ENCODE measurements at regions not wholly inside any gene's neighbourhood (a gene's known extent, or its start where the extent isn't known, plus 50 kb on each side); places are given as distances from the start of the nearest gene placed in this dataset.

DNA sequence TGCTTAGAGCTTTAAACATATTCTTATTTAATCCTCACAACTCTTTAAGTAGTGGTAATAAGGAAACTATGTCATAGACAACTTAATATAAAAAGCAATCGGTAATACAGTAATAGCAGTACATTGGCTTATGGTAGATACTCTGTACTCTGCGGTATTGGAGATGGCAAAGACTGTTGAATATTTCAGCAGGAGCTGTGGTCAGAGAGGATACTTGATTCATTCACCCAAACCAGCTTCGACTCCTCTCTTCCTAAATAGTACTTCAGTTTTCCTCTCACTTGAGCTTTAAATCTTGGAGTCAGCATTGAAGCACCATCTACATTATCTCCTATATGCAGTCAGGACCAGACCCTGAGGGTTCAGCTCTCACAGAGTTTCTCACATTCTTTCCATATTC, 169.3 kb downstream of the CYB561 start:
- no peaks in the 10 kb centered on the region for H3K27me3 ChIP-seq (ENCODE audit: insufficient read depth)
- ChIA-PET POLR2A (no interaction called here), CTCF (interaction anchor here (1.0 to 1.2 kb wide), 5 partner anchors 11 to 290 kb away, joined by 3 to 4 read pairs (median 3); no protein-coding TSS in a partner anchor)
- peak overlapping the region; percentile 7 to 97; a peak in 3 of 4 replicates for H3K27ac ChIP-seq (ENCODE audit: low read depth in 2 of 2, low read length in 1 of 2)
- no peak overlapping the region for H3K4me3 ChIP-seq (ENCODE audit: low read depth in 2 of 2, low read length in 1 of 2)
- peaks cover 5 to 14% of the 10 kb centered on the region in 2 experiments for H3K36me3 ChIP-seq (replicated peaks in 1 of 2; ENCODE audit: control insufficient read depth in 1 of 2, insufficient read depth in 2 of 2, low read length in 1 of 2)
- peak overlapping the region; percentile 38; the same call in 1 of the 2 replicates for H3K9ac ChIP-seq
- no peaks in the 10 kb centered on the region for H3K9me3 ChIP-seq
- TF ChIP-seq CHD2 (IDR thresholded peaks at IDR 0.05; ENCODE audit: low read length, partially characterized antibody) (no peak), POLR2AphosphoS5 (IDR thresholded peaks at IDR 0.05; ENCODE audit: low read depth, low read length) (no peak), EZH2phosphoT487 (IDR thresholded peaks at IDR 0.05; ENCODE audit: borderline replicate concordance, low read depth) (no peak), ELF1 (IDR thresholded peaks at IDR 0.05) (no peak), TCF12 (IDR thresholded peaks at IDR 0.05) (no peak), TEAD4 (IDR thresholded peaks at IDR 0.05; ENCODE audit: borderline replicate concordance, insufficient read depth) (no peak), EP300 (IDR thresholded peaks at IDR 0.05; ENCODE audit: borderline replicate concordance in 1 of 2, low read depth in 1 of 2, low read length in 1 of 2) (no peak), FOXM1 (IDR thresholded peaks at IDR 0.05; ENCODE audit: low read depth) (no peak), SMC3 (IDR thresholded peaks at IDR 0.05; ENCODE audit: low read depth, low read length) (no peak), FOXJ3 (CRISPR knock-in tag; IDR thresholded peaks at IDR 0.05) (no peak), SIN3A (IDR thresholded peaks at IDR 0.05; ENCODE audit: borderline replicate concordance, low read depth, low read length) (no peak), FOSL2 (IDR thresholded peaks at IDR 0.05; ENCODE audit: borderline replicate concordance, low read depth) (no peak), GATA2 (CRISPR knock-in tag; IDR thresholded peaks at IDR 0.05) (no peak), RCOR1 (IDR thresholded peaks at IDR 0.05; ENCODE audit: low read length) (no peak)
- TF ChIP-seq, protein P1, sequence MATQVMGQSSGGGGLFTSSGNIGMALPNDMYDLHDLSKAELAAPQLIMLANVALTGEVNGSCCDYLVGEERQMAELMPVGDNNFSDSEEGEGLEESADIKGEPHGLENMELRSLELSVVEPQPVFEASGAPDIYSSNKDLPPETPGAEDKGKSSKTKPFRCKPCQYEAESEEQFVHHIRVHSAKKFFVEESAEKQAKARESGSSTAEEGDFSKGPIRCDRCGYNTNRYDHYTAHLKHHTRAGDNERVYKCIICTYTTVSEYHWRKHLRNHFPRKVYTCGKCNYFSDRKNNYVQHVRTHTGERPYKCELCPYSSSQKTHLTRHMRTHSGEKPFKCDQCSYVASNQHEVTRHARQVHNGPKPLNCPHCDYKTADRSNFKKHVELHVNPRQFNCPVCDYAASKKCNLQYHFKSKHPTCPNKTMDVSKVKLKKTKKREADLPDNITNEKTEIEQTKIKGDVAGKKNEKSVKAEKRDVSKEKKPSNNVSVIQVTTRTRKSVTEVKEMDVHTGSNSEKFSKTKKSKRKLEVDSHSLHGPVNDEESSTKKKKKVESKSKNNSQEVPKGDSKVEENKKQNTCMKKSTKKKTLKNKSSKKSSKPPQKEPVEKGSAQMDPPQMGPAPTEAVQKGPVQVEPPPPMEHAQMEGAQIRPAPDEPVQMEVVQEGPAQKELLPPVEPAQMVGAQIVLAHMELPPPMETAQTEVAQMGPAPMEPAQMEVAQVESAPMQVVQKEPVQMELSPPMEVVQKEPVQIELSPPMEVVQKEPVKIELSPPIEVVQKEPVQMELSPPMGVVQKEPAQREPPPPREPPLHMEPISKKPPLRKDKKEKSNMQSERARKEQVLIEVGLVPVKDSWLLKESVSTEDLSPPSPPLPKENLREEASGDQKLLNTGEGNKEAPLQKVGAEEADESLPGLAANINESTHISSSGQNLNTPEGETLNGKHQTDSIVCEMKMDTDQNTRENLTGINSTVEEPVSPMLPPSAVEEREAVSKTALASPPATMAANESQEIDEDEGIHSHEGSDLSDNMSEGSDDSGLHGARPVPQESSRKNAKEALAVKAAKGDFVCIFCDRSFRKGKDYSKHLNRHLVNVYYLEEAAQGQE (IDR thresholded peaks at IDR 0.05; ENCODE audit: low read depth, low read length), result no peak
- TF ChIP-seq, protein P2, sequence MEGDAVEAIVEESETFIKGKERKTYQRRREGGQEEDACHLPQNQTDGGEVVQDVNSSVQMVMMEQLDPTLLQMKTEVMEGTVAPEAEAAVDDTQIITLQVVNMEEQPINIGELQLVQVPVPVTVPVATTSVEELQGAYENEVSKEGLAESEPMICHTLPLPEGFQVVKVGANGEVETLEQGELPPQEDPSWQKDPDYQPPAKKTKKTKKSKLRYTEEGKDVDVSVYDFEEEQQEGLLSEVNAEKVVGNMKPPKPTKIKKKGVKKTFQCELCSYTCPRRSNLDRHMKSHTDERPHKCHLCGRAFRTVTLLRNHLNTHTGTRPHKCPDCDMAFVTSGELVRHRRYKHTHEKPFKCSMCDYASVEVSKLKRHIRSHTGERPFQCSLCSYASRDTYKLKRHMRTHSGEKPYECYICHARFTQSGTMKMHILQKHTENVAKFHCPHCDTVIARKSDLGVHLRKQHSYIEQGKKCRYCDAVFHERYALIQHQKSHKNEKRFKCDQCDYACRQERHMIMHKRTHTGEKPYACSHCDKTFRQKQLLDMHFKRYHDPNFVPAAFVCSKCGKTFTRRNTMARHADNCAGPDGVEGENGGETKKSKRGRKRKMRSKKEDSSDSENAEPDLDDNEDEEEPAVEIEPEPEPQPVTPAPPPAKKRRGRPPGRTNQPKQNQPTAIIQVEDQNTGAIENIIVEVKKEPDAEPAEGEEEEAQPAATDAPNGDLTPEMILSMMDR (IDR thresholded peaks at IDR 0.05), result no peak
- TF ChIP-seq, protein P3, sequence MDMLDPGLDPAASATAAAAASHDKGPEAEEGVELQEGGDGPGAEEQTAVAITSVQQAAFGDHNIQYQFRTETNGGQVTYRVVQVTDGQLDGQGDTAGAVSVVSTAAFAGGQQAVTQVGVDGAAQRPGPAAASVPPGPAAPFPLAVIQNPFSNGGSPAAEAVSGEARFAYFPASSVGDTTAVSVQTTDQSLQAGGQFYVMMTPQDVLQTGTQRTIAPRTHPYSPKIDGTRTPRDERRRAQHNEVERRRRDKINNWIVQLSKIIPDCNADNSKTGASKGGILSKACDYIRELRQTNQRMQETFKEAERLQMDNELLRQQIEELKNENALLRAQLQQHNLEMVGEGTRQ (IDR thresholded peaks at IDR 0.05; ENCODE audit: borderline replicate concordance, low read depth, low read length), result no peak
- TF ChIP-seq, protein P4, sequence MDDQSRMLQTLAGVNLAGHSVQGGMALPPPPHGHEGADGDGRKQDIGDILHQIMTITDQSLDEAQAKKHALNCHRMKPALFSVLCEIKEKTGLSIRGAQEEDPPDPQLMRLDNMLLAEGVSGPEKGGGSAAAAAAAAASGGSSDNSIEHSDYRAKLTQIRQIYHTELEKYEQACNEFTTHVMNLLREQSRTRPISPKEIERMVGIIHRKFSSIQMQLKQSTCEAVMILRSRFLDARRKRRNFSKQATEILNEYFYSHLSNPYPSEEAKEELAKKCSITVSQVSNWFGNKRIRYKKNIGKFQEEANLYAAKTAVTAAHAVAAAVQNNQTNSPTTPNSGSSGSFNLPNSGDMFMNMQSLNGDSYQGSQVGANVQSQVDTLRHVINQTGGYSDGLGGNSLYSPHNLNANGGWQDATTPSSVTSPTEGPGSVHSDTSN (IDR thresholded peaks at IDR 0.05), result no peak
- peaks cover 44% of the 10 kb centered on the region for H3K79me2 ChIP-seq (ENCODE audit: insufficient read depth)
- no peak overlapping the region for H2AFZ ChIP-seq (ENCODE audit: low read depth)
- H3K4me2 ChIP-seq, result 0 out of 2 replicates have a peak overlapping the region, but pooled peaks have one; percentile 3
- 88% methylated on average over 3 of the region's 3 CpGs for WGBS (ENCODE audit: low lambda C conversion rate)
- DNase-seq, result no peak
- H3K4me1 ChIP-seq (ENCODE audit: control insufficient read depth in 1 of 2, insufficient read depth in 2 of 2, low read depth in 1 of 2, low read length in 1 of 2), result peaks cover 0 to 67% of the 10 kb centered on the region in 2 experiments; a peak in 3 of 4 replicates
- H3K9me2 ChIP-seq, result no peaks in the 10 kb centered on the region
- H4K20me1 ChIP-seq (ENCODE audit: insufficient read depth), result no peaks in the 10 kb centered on the region
- H3F3A ChIP-seq (replicated peaks; ENCODE audit: insufficient read depth), result peaks cover 72% of the 10 kb centered on the region
